Tibial nerve (tissue), 4 donors: ENCODE measurements at regions not wholly inside any gene's neighbourhood (a gene's known extent, or its start where the extent isn't known, plus 50 kb on each side); places are given as distances from the start of the nearest gene placed in this dataset.

Source experiments
- DNase-seq, 2 donors: peaks; one replicate each; pipeline ENCODE4 v3.0.0-alpha.2; 2019; ENCODE audit warnings: low spot score in 2 of 2
- H3K27ac ChIP-seq, 4 donors: fragments of 200-600 bp; sonication (generic) in 3 of 4; one replicate each; pipeline ENCODE4 v1.5.1; 2017 to 2019; ENCODE audit warnings: mild to moderate bottlenecking in 1 of 4
- H3K27me3 ChIP-seq, 2 donors: fragments of 200-600 bp; sonication (generic) in 1 of 2; one replicate each; pipeline versions ENCODE4 v1.5.1 to v1.6.0; 2017 to 2019
- H3K36me3 ChIP-seq, 3 donors: fragments of 200-600 bp; sonication (generic); one replicate each; pipeline ENCODE4 v1.5.1; 2018 to 2019
- H3K4me1 ChIP-seq, 4 donors: fragments of 200-600 bp; sonication (generic) in 3 of 4; one replicate each; pipeline ENCODE4 v1.5.1; 2017 to 2019
- H3K4me3 ChIP-seq, 4 donors: fragments of 200-600 bp; sonication (generic) in 3 of 4; one replicate each; pipeline ENCODE4 v1.5.1; 2017 to 2019; ENCODE audit warnings: mild to moderate bottlenecking in 1 of 4, moderate library complexity in 1 of 4
- H3K9me3 ChIP-seq, 4 donors: fragments of 200-600 bp; sonication (generic) in 3 of 4; one replicate each; pipeline ENCODE4 v1.5.1; 2017 to 2019
- CTCF ChIP-seq, 5 experiments: fragments of 200-600 bp in 3 of 5; fragments of 450-650 bp in 2 of 5; sonication (generic) in 3 of 5; IDR thresholded peaks; one replicate each; pipeline ENCODE4 v1.5.1; 2016 to 2019; ENCODE audit warnings: antibody characterized with exemption in 5 of 5, mild to moderate bottlenecking in 3 of 5, moderate library complexity in 2 of 5
- EP300 ChIP-seq, 2 donors: sonication (generic); formaldehyde crosslinking; IDR thresholded peaks; one replicate each; pipeline ENCODE4 v1.6.1; 2017; ENCODE audit warnings: antibody characterized with exemption in 2 of 2, mild to moderate bottlenecking in 1 of 2
- POLR2A ChIP-seq, 2 donors: fragments of 450-650 bp; IDR thresholded peaks; one replicate each; pipeline ENCODE4 v1.6.1; 2017; ENCODE audit warnings: antibody characterized with exemption in 2 of 2, mild to moderate bottlenecking in 2 of 2, moderate library complexity in 2 of 2
- WGBS, 2 donors: methylation state at CpG; one replicate each; pipeline ENCODE4 v1.1.5; 2018; 5-methylcytosine and 5-hydroxymethylcytosine counted together

- no peak for TF ChIP-seq CTCF (IDR thresholded peaks at IDR 0.05)
- TF ChIP-seq POLR2A (IDR thresholded peaks at IDR 0.05), result no peak
- no peak for TF ChIP-seq EP300 (IDR thresholded peaks at IDR 0.05)
- WGBS, 2 donors, result 88 to 94% methylated on average over 3 of the region's 3 CpGs
- DNase-seq, result no peak
- H3K36me3 ChIP-seq, result no peaks in the 10 kb centered on the region
- no peak overlapping the region for H3K27ac ChIP-seq
- H3K4me1 ChIP-seq, result peaks cover 0 to 8% (median 0%) of the 10 kb centered on the region in 4 donors
- no peak overlapping the region for H3K4me3 ChIP-seq
- peaks cover 0 to 4% (median 1%) of the 10 kb centered on the region in 4 donors for H3K9me3 ChIP-seq
- H3K27me3 ChIP-seq, result no peaks in the 10 kb centered on the region
Observed at GRCh38 chr18:2040279-2040678, 531.0 kb downstream of the METTL4 start.

- H3K36me3 ChIP-seq, result no peaks in the 10 kb centered on the region
- H3K27me3 ChIP-seq, result no peaks in the 10 kb centered on the region
- peaks cover 0 to 5% (median 0%) of the 10 kb centered on the region in 4 donors for H3K9me3 ChIP-seq
- no peak overlapping the region for H3K27ac ChIP-seq
- no peak for TF ChIP-seq POLR2A (IDR thresholded peaks at IDR 0.05)
- TF ChIP-seq CTCF (IDR thresholded peaks at IDR 0.05), result no peak
- no peak for TF ChIP-seq EP300 (IDR thresholded peaks at IDR 0.05)
- no peak for DNase-seq
- WGBS, 2 donors, result 31 to 43% methylated on average over 4 of the region's 4 CpGs
- no peak overlapping the region for H3K4me3 ChIP-seq
- no peaks in the 10 kb centered on the region for H3K4me1 ChIP-seq
Observed at GRCh38 chr18:2049986-2050385, 521.3 kb downstream of the METTL4 start.

- no peak for DNase-seq
- TF ChIP-seq CTCF (IDR thresholded peaks at IDR 0.05), result no peak
- no peak for TF ChIP-seq POLR2A (IDR thresholded peaks at IDR 0.05)
- WGBS, 2 donors, result 76 to 86% methylated on average over 3 of the region's 3 CpGs
Observed at GRCh38 chr18:2050702-2051201, 520.6 kb downstream of the METTL4 start.

GRCh38 chr18:2053490-2054089 lies 517.7 kb downstream of the METTL4 start:
- DNase-seq, result no peak
- Histone ChIP-seq H3K36me3 (no peaks in the 10 kb centered on the region), H3K4me3 (no peak overlapping the region), H3K27me3 (no peaks in the 10 kb centered on the region), H3K4me1 (no peaks in the 10 kb centered on the region), H3K9me3 (no peaks in the 10 kb centered on the region), H3K27ac (no peak overlapping the region)
- no peak for TF ChIP-seq CTCF (IDR thresholded peaks at IDR 0.05)
- no peak for TF ChIP-seq POLR2A (IDR thresholded peaks at IDR 0.05)
- no peak for TF ChIP-seq EP300 (IDR thresholded peaks at IDR 0.05)
- WGBS, 2 donors, result 58 to 62% methylated on average over 3 of the region's 3 CpGs

More at GRCh38 chr18:2050702-2051201, 520.6 kb downstream of the METTL4 start:
- no peaks in the 10 kb centered on the region for H3K4me1 ChIP-seq
- H3K27me3 ChIP-seq, result no peaks in the 10 kb centered on the region
- no peak overlapping the region for H3K4me3 ChIP-seq
- peaks cover 0 to 5% (median 0%) of the 10 kb centered on the region in 4 donors for H3K9me3 ChIP-seq
- H3K36me3 ChIP-seq, result no peaks in the 10 kb centered on the region
- no peak overlapping the region for H3K27ac ChIP-seq

- WGBS, 2 donors, result 56 to 80% methylated on average over 4 of the region's 4 CpGs
Observed at GRCh38 chr18:2059336-2059735, 512.0 kb downstream of the METTL4 start.

More at GRCh38 chr18:2059336-2059735, 512.0 kb downstream of the METTL4 start:
- no peak overlapping the region for H3K27ac ChIP-seq
- no peak overlapping the region for H3K4me3 ChIP-seq
- peaks cover 0 to 13% (median 0%) of the 10 kb centered on the region in 4 donors for H3K9me3 ChIP-seq
- no peak for DNase-seq
- H3K4me1 ChIP-seq, result no peaks in the 10 kb centered on the region
- no peaks in the 10 kb centered on the region for H3K27me3 ChIP-seq
- TF ChIP-seq CTCF (IDR thresholded peaks at IDR 0.05) (no peak), POLR2A (IDR thresholded peaks at IDR 0.05) (no peak), EP300 (IDR thresholded peaks at IDR 0.05) (no peak)
- no peaks in the 10 kb centered on the region for H3K36me3 ChIP-seq
